Caco-2 (cell line): ENCODE measurements at regions not wholly inside any gene's neighbourhood (a gene's known extent, or its start where the extent isn't known, plus 50 kb on each side); places are given as distances from the start of the nearest gene placed in this dataset.

ENCODE experiments used
- BruUV-seq: library from RNA; stranded (reverse); fragments of 400-500 nt; replicated peaks from 2 replicates; lab custom pipeline; 2021; lab: Mats Ljungman, UMichigan
- CTCF ChIA-PET: fragments of 300-600 bp; sonication (Branson Sonifier 250); formaldehyde crosslinking; loops from one replicate; lab custom pipeline; 2022; ENCODE audit warnings: antibody characterized with exemption; lab: Charles Lee
- POLR2A ChIA-PET: fragments of 300-600 bp; sonication (Branson Sonifier 250); formaldehyde crosslinking; loops from one replicate; lab custom pipeline; 2022; ENCODE audit warnings: antibody characterized with exemption; lab: Charles Lee
- DNase-seq, 2 experiments: peaks; one replicate each; pipeline versions ENCODE4 v3.0.0 to v3.0.0-alpha.2; 2020 to 2022
- H3K27me3 ChIP-seq: replicated peaks from 2 replicates; pipeline ENCODE4 v1.6.0; 2011; ENCODE audit warnings: low read length; ENCODE audit not compliant: control insufficient read depth, insufficient read depth
- H3K36me3 ChIP-seq: 2 replicates; pipeline ENCODE4 v1.5.1; 2011; ENCODE audit warnings: low read length; ENCODE audit not compliant: control insufficient read depth, insufficient read depth
- H3K4me1 ChIP-seq: fragments of 250-450 bp; sonication (Bioruptor Pico); 2 replicates; pipeline ENCODE4 v1.5.1; 2020; ENCODE audit warnings: mild to moderate bottlenecking
- H3K4me3 ChIP-seq: 2 replicates; pipeline ENCODE4 v1.5.1; 2011; ENCODE audit warnings: low read depth, mild to moderate bottlenecking, control low read depth, low read length
- H3K9me3 ChIP-seq: fragments of 250-450 bp; sonication (Bioruptor Pico); 2 replicates; pipeline ENCODE4 v1.5.1; 2020; ENCODE audit warnings: mild to moderate bottlenecking, moderate library complexity
- H3K27ac Mint-ChIP-seq: one replicate; pipeline ENCODE4 v1.8.0; 2022; ENCODE audit warnings: mixed read lengths; ENCODE audit not compliant: unreplicated experiment
- H3K27me3 Mint-ChIP-seq: one replicate; pipeline ENCODE4 v1.8.0; 2022; ENCODE audit warnings: mixed read lengths; ENCODE audit not compliant: insufficient read depth, unreplicated experiment
- H3K36me3 Mint-ChIP-seq: one replicate; pipeline ENCODE4 v1.8.0; 2022; ENCODE audit warnings: mild to moderate bottlenecking, mixed read lengths; ENCODE audit not compliant: insufficient read depth, unreplicated experiment
- H3K4me1 Mint-ChIP-seq: one replicate; pipeline ENCODE4 v1.8.0; 2022; ENCODE audit warnings: low read depth, mixed read lengths; ENCODE audit not compliant: unreplicated experiment
- H3K4me3 Mint-ChIP-seq: one replicate; pipeline ENCODE4 v1.8.0; 2022; ENCODE audit warnings: mild to moderate bottlenecking, moderate library complexity, mixed read lengths; ENCODE audit not compliant: unreplicated experiment
- H3K9me3 Mint-ChIP-seq: one replicate; pipeline ENCODE4 v1.8.0; 2022; ENCODE audit warnings: mixed read lengths; ENCODE audit not compliant: unreplicated experiment
- intact Hi-C: fragments of 100-400 bp; cut with micrococcal nuclease; formaldehyde crosslinking; loops from one replicate; pipeline ENCODE4 v1.10.0; 2022; ENCODE audit not compliant: unreplicated experiment
- TF ChIP-seq, protein P1 (sequence below), 2 experiments: fragments of 200-600 bp in 1 of 2; IDR thresholded peaks; 1 replicate in 1 of 2; 2 replicates in 1 of 2; pipeline versions ENCODE4 v1.5.1 to v1.8.0; 2011 to 2022; ENCODE audit warnings: antibody characterized with exemption in 1 of 2, control low read depth in 1 of 2, inconsistent platforms in 1 of 2, low read depth in 1 of 2, low read length in 1 of 2, mild to moderate bottlenecking in 1 of 2, moderate library complexity in 1 of 2; ENCODE audit not compliant: insufficient read depth in 1 of 2, severe bottlenecking in 1 of 2, unreplicated experiment in 1 of 2

DNA sequence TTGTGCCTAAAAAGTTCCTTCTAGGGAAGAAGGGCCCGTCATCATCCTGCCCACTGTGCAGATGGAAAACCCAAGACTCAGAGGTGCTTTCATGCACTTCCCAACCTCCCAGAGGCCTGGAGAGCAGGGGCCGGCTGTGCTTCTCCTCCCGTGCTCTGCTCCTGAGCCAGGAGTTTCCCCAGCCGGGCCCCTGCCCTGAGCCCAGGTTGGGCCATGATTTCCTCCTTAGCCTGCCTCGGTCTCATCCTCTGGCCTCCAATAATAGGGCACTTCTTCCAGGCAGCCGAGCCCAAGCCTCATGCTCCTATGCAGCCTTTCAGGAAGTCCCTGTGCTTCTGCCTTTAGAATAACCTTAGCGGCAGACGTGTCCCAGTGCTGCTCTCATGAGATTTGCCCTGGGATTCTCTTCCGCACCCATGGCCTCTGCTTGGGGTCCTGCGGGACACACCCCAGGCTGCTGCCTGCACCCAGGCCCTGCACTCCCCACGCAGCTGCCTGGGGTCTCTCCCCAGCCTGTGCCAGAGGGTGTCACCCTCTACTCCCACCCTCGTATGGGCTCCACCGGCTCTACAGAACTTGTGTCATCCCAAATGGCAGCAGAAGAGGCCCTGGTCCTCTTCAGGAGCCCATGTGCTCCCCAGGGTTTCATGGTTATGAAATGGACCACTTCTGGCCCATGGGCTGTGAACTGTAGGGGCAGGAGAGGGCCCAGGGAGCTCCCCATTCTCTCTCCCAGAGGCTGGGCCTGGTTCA is 359.3 kb downstream of the ADGRD1 start:
- Histone ChIP-seq H3K4me3 (no peak overlapping the region), H3K4me1 (no peaks in the 10 kb centered on the region), H3K36me3 (no peaks in the 10 kb centered on the region), H3K27me3 (no peaks in the 10 kb centered on the region), H3K9me3 (no peaks in the 10 kb centered on the region)
- DNase-seq = no peak
- ChIA-PET POLR2A (no interaction called here), CTCF (no interaction called here)
- Mint-ChIP-seq H3K27me3 (peaks cover 3% of the 10 kb centered on the region), H3K4me3 (no peak overlapping the region), H3K4me1 (no peaks in the 10 kb centered on the region), H3K9me3 (peaks cover 20% of the 10 kb centered on the region), H3K36me3 (no peaks in the 10 kb centered on the region), H3K27ac (no peak overlapping the region)
- TF ChIP-seq, protein P1, sequence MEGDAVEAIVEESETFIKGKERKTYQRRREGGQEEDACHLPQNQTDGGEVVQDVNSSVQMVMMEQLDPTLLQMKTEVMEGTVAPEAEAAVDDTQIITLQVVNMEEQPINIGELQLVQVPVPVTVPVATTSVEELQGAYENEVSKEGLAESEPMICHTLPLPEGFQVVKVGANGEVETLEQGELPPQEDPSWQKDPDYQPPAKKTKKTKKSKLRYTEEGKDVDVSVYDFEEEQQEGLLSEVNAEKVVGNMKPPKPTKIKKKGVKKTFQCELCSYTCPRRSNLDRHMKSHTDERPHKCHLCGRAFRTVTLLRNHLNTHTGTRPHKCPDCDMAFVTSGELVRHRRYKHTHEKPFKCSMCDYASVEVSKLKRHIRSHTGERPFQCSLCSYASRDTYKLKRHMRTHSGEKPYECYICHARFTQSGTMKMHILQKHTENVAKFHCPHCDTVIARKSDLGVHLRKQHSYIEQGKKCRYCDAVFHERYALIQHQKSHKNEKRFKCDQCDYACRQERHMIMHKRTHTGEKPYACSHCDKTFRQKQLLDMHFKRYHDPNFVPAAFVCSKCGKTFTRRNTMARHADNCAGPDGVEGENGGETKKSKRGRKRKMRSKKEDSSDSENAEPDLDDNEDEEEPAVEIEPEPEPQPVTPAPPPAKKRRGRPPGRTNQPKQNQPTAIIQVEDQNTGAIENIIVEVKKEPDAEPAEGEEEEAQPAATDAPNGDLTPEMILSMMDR (IDR thresholded peaks at IDR 0.05; ENCODE audit: insufficient read depth in 1 of 2, low read depth in 1 of 2, low read length in 1 of 2, severe bottlenecking in 1 of 2, unreplicated experiment in 1 of 2) = no peak
- no TSS peak for BruUV-seq
- intact Hi-C loops = no loop called here

DNA sequence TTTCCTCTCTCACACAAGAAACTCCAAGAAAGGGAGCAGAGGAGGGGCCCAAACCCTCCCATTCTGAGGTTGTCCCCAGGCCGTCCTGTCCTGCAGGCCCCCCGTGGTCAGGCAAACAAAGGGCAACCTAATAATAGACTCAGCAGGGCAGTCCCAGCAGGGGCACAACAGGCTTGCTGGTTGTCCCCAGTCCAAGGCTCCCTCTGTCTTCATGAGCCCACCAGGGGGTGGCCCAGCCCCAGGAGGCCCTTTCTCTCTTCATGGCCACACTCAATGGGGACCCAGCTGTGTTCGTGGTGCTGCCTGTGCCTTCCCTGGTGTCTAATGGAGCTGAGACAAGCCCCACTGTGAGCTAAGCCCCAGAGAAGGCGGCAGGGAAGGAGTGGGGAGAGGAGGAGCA is 359.9 kb downstream of the ADGRD1 start:
- ChIA-PET POLR2A (no interaction called here), CTCF (no interaction called here)
- no peaks in the 10 kb centered on the region for H3K9me3 ChIP-seq
- DNase-seq = no peak
- intact Hi-C loops = no loop called here
- BruUV-seq = no TSS peak
- H3K27me3 Mint-ChIP-seq = peaks cover 3% of the 10 kb centered on the region
- no peak overlapping the region for H3K4me3 ChIP-seq
- H3K36me3 ChIP-seq = no peaks in the 10 kb centered on the region
- TF ChIP-seq, protein P1 (IDR thresholded peaks at IDR 0.05; ENCODE audit: insufficient read depth in 1 of 2, low read depth in 1 of 2, low read length in 1 of 2, severe bottlenecking in 1 of 2, unreplicated experiment in 1 of 2) = no peak
- no peaks in the 10 kb centered on the region for H3K36me3 Mint-ChIP-seq
- no peaks in the 10 kb centered on the region for H3K27me3 ChIP-seq
- no peak overlapping the region for H3K27ac Mint-ChIP-seq
- H3K4me3 Mint-ChIP-seq = no peak overlapping the region
- H3K9me3 Mint-ChIP-seq = peaks cover 27% of the 10 kb centered on the region
- no peaks in the 10 kb centered on the region for H3K4me1 ChIP-seq
- H3K4me1 Mint-ChIP-seq = no peaks in the 10 kb centered on the region

DNA sequence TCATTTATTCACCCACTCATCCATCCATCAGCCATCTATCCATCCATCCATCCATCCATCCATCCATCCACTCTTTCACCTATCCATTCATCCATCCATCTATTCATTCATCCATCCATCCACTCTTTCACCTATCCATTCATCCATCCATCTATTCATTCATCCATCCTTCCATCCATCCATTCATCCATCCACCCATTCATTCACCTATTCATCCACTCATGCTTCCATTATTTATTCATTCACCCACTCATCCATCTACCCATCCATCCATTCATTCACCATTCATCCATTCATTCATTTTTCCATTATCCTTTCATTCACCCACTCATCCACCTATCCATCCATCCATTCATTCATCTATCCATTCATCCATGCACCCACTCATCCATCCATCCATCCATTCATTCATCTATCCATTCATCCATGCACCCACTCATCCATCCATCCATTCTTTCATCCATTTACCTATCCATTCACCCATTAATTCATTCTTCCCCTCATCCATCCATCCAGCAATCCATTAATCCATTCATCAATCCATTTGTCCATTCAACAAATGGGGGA is 360.9 kb downstream of the ADGRD1 start:
- H3K4me3 Mint-ChIP-seq = no peak overlapping the region
- H3K9me3 Mint-ChIP-seq = peaks cover 30% of the 10 kb centered on the region
- H3K36me3 ChIP-seq = no peaks in the 10 kb centered on the region
- H3K27me3 ChIP-seq = no peaks in the 10 kb centered on the region
- H3K4me1 Mint-ChIP-seq = no peaks in the 10 kb centered on the region
- ChIA-PET CTCF (no interaction called here), POLR2A (no interaction called here)
- no peak overlapping the region for H3K4me3 ChIP-seq
- no peak for DNase-seq
- intact Hi-C loops = no loop called here
- no peak overlapping the region for H3K27ac Mint-ChIP-seq
- H3K36me3 Mint-ChIP-seq = no peaks in the 10 kb centered on the region
- TF ChIP-seq, protein P1 (IDR thresholded peaks at IDR 0.05; ENCODE audit: insufficient read depth in 1 of 2, low read depth in 1 of 2, low read length in 1 of 2, severe bottlenecking in 1 of 2, unreplicated experiment in 1 of 2) = no peak
- no TSS peak for BruUV-seq
- no peaks in the 10 kb centered on the region for H3K9me3 ChIP-seq
- H3K27me3 Mint-ChIP-seq = peaks cover 3% of the 10 kb centered on the region
- no peaks in the 10 kb centered on the region for H3K4me1 ChIP-seq
